ENCODE measurements at regions not wholly inside any gene's neighbourhood (a gene's known extent, or its start where the extent isn't known, plus 50 kb on each side); places are given as distances from the start of the nearest gene placed in this dataset.
"Not testable (repeated sequence)": the region's sequence is repeated elsewhere in the genome, so short reads cannot be mapped to it uniquely, and the experiment has no call there.

DNA sequence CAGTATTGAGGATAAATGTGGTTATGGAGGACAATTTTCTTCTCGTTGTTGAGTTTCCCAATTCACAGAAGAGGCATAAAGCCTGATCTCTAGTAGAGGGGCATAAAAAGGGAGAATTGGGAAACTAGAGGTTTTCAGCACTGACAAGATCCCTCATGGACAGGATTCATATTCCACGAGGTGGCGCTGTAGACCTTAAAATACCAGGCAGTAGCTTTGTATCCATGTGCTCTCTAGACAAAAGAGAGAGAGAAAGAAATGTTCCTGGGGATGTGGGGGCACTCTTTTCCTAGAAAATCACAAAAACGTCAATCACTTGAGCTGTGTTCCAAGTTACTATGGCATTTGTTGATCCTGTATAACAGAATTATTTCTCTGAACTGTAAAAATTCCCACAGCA, 128.3 kb downstream of the MAGEE1 start:
- Histone ChIP-seq H2BK20ac (ENCODE audit: low read depth, low read length) (no peak overlapping the region), H4K20me1 (ENCODE audit: insufficient read depth, low read length) (no peaks in the 10 kb centered on the region), H3K9me1 (ENCODE audit: insufficient read depth, low read length) (no peaks in the 10 kb centered on the region), H4K91ac (ENCODE audit: insufficient read depth, low read depth, low read length) (no peak overlapping the region), H3K4me1 (ENCODE audit: control insufficient read depth, insufficient read depth, low read length) (no peaks in the 10 kb centered on the region), H3K18ac (ENCODE audit: low read depth, low read length) (no peak overlapping the region), H4K8ac (ENCODE audit: low read depth in 2 of 2, low read length in 2 of 2) (no peak overlapping the region), H3K23ac (ENCODE audit: low read depth, low read length) (no peak overlapping the region), H4K5ac (ENCODE audit: low read depth, low read length) (no peak overlapping the region), H3K4ac (ENCODE audit: low read depth, low read length) (no peak overlapping the region), H3K27ac (ENCODE audit: insufficient read depth, low read length) (no peak overlapping the region), H3K27me3 (ENCODE audit: control insufficient read depth, insufficient read depth, low read length) (no peaks in the 10 kb centered on the region), H2BK5ac (ENCODE audit: low read depth, low read length, poor library complexity, severe bottlenecking) (no peak overlapping the region), H3K36me3 (ENCODE audit: control insufficient read depth, insufficient read depth, low read length) (no peaks in the 10 kb centered on the region), H2BK15ac (ENCODE audit: low read depth, low read length) (no peak overlapping the region), H2BK120ac (ENCODE audit: low read depth, low read length) (no peak overlapping the region), H3K4me2 (ENCODE audit: low read depth, low read length) (no peak overlapping the region), H3K56ac (ENCODE audit: extremely low read depth, insufficient read depth, low read length) (no peak overlapping the region), H3K4me3 (ENCODE audit: insufficient read depth, low read depth, low read length) (no peak overlapping the region), H3K9ac (ENCODE audit: low read depth, low read length) (no peak overlapping the region), H2AK5ac (ENCODE audit: low read depth, low read length) (no peak overlapping the region), H3K9me3 (ENCODE audit: control insufficient read depth, insufficient read depth, low read length) (peaks cover 13% of the 10 kb centered on the region), H2AK9ac (replicated peaks; ENCODE audit: low read depth, low read length, poor library complexity) (no peak overlapping the region), H3K79me1 (ENCODE audit: low read depth in 1 of 2, low read length in 2 of 2) (no peaks in the 10 kb centered on the region), H2AFZ (replicated peaks; ENCODE audit: low read length, poor library complexity) (no peak overlapping the region), H3K14ac (replicated peaks; ENCODE audit: low read depth, low read length) (no peak overlapping the region)
- intact Hi-C loops (cut with micrococcal nuclease) (no loop called here), dilution Hi-C loops (cut with HindIII; ENCODE audit: low sequenced_read_pairs, unreplicated experiment) (no loop called here), in situ Hi-C loops (cut with MboI; ENCODE audit: low sequenced_read_pairs) (no loop called here)
- TF ChIP-seq MXI1 (IDR thresholded peaks at IDR 0.05; ENCODE audit: borderline replicate concordance, low read depth, low read length) (no peak), POLR2A (IDR thresholded peaks at IDR 0.05; ENCODE audit: low read depth, low read length) (no peak), RAD21 (IDR thresholded peaks at IDR 0.05; ENCODE audit: low read length) (0 out of 2 replicates have a peak, but pooled peaks have one; percentile 6), CEBPB (IDR thresholded peaks at IDR 0.05; ENCODE audit: low read depth, low read length) (no peak), BHLHE40 (IDR thresholded peaks at IDR 0.05; ENCODE audit: low read depth, low read length) (no peak), RCOR1 (IDR thresholded peaks at IDR 0.05; ENCODE audit: insufficient replicate concordance, low read length) (no peak)
- TF ChIP-seq, protein P1, sequence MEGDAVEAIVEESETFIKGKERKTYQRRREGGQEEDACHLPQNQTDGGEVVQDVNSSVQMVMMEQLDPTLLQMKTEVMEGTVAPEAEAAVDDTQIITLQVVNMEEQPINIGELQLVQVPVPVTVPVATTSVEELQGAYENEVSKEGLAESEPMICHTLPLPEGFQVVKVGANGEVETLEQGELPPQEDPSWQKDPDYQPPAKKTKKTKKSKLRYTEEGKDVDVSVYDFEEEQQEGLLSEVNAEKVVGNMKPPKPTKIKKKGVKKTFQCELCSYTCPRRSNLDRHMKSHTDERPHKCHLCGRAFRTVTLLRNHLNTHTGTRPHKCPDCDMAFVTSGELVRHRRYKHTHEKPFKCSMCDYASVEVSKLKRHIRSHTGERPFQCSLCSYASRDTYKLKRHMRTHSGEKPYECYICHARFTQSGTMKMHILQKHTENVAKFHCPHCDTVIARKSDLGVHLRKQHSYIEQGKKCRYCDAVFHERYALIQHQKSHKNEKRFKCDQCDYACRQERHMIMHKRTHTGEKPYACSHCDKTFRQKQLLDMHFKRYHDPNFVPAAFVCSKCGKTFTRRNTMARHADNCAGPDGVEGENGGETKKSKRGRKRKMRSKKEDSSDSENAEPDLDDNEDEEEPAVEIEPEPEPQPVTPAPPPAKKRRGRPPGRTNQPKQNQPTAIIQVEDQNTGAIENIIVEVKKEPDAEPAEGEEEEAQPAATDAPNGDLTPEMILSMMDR (conservative IDR thresholded peaks at IDR 0.05; ENCODE audit: low read depth, low read length), result 0 out of 2 replicates have a peak, but pooled peaks have one; percentile 7
- BruUV-seq (replicated peaks), result no TSS peak
- no CpG with 5 or more reads among the region's 4 CpGs for WGBS, 2 experiments (ENCODE audit: extremely low coverage in 2 of 2, insufficient read length in 1 of 2)
- DNase-seq (peak; percentile 22), ATAC-seq (ENCODE audit: low read depth) (no peak)
- ChIA-PET CTCF (interaction anchor here (0.6 kb wide), 1 partner anchor 595 kb away, joined by 4 read pairs; no protein-coding TSS in a partner anchor), POLR2A (ENCODE audit: unreplicated experiment) (no interaction called here)

DNA sequence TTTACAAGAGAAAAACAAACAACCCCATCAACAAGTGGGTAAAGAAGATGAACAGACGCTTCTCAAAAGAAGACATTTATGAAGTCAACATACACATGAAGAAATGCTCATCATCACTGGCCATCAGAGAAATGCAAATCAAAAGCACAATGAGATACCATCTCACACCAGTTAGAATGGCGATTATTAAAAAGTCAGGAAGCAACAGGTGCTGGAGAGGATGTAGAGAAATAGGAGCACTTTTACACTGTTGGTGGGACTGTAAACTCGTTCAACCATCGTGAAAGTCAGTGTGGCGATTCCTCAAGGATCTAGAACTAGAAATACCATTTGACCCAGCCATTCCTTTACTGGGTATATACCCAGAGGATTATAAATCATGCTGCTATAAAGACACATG, 137.3 kb downstream of the MAGEE1 start:
- H3K23ac ChIP-seq (ENCODE audit: low read depth, low read length); H2AK5ac ChIP-seq (ENCODE audit: low read depth, low read length); H3K9me1 ChIP-seq (ENCODE audit: insufficient read depth, low read length); intact Hi-C loops (cut with micrococcal nuclease); H2AFZ ChIP-seq (replicated peaks; ENCODE audit: low read length, poor library complexity); H3K14ac ChIP-seq (replicated peaks; ENCODE audit: low read depth, low read length); H3K9me3 ChIP-seq (ENCODE audit: control insufficient read depth, insufficient read depth, low read length); H2BK120ac ChIP-seq (ENCODE audit: low read depth, low read length); H3K36me3 ChIP-seq (ENCODE audit: control insufficient read depth, insufficient read depth, low read length); dilution Hi-C loops (cut with HindIII; ENCODE audit: low sequenced_read_pairs, unreplicated experiment); POLR2A ChIA-PET (ENCODE audit: unreplicated experiment); H3K4me3 ChIP-seq (ENCODE audit: insufficient read depth, low read depth, low read length); H3K9ac ChIP-seq (ENCODE audit: low read depth, low read length); H2BK5ac ChIP-seq (ENCODE audit: low read depth, low read length, poor library complexity, severe bottlenecking); H3K4me1 ChIP-seq (ENCODE audit: control insufficient read depth, insufficient read depth, low read length); H2BK15ac ChIP-seq (ENCODE audit: low read depth, low read length); H2AK9ac ChIP-seq (replicated peaks; ENCODE audit: low read depth, low read length, poor library complexity); H3K18ac ChIP-seq (ENCODE audit: low read depth, low read length); H4K20me1 ChIP-seq (ENCODE audit: insufficient read depth, low read length); H3K27me3 ChIP-seq (ENCODE audit: control insufficient read depth, insufficient read depth, low read length); H2BK20ac ChIP-seq (ENCODE audit: low read depth, low read length); H3K4me2 ChIP-seq (ENCODE audit: low read depth, low read length); DNase-seq; H4K8ac ChIP-seq (ENCODE audit: low read depth in 2 of 2, low read length in 2 of 2); H3K4ac ChIP-seq (ENCODE audit: low read depth, low read length); ATAC-seq (ENCODE audit: low read depth); CTCF ChIA-PET; H3K56ac ChIP-seq (ENCODE audit: extremely low read depth, insufficient read depth, low read length); in situ Hi-C loops (cut with MboI; ENCODE audit: low sequenced_read_pairs); H4K91ac ChIP-seq (ENCODE audit: insufficient read depth, low read depth, low read length); BruUV-seq (replicated peaks); H3K79me1 ChIP-seq (ENCODE audit: low read depth in 1 of 2, low read length in 2 of 2); H3K27ac ChIP-seq (ENCODE audit: insufficient read depth, low read length); H4K5ac ChIP-seq (ENCODE audit: low read depth, low read length): not testable (repeated sequence)
- no CpG with 5 or more reads among the region's 5 CpGs for WGBS, 2 experiments (ENCODE audit: extremely low coverage in 2 of 2, insufficient read length in 1 of 2)

All from IMR-90 (cell line).